GM18502 (cell line): ENCODE measurements at regions not wholly inside any gene's neighbourhood (a gene's known extent, or its start where the extent isn't known, plus 50 kb on each side); places are given as distances from the start of the nearest gene placed in this dataset.
"Not testable (repeated sequence)": the region's sequence is repeated elsewhere in the genome, so short reads cannot be mapped to it uniquely, and the experiment has no call there.

Experiments
- ATAC-seq: cut with Tn5 transposase; IDR thresholded peaks from one replicate; pipeline ENCODE4 v1.9.1; 2021; ENCODE audit warnings: mild to moderate bottlenecking; ENCODE audit not compliant: unreplicated experiment, poor library complexity

- no peak for ATAC-seq
Measured at GRCh38 chr12:4822572-4822971, 87.1 kb upstream of the KCNA1 start.

GRCh38 chr12:4824380-4824779 lies 85.3 kb upstream of the KCNA1 start:
- ATAC-seq, result no peak

- ATAC-seq, result no peak
Measured at GRCh38 chr12:4825011-4825858, 84.5 kb upstream of the KCNA1 start.

- no peak for ATAC-seq
Measured at GRCh38 chr12:4826909-4827308, 82.8 kb upstream of the KCNA1 start.

GRCh38 chr12:4828176-4828575 lies 81.5 kb upstream of the KCNA1 start:
- ATAC-seq, result no peak

GRCh38 chr12:4829161-4829792 lies 80.4 kb upstream of the KCNA1 start:
- peak; percentile 81 for ATAC-seq

- peak; percentile 17 for ATAC-seq
Measured at GRCh38 chr12:4829793-4830162, 79.9 kb upstream of the KCNA1 start.

GRCh38 chr12:4830556-4831210 lies 79.0 kb upstream of the KCNA1 start:
- ATAC-seq, result no peak

- no peak for ATAC-seq
Measured at GRCh38 chr12:4833053-4833452, 76.7 kb upstream of the KCNA1 start.

GRCh38 chr12:4833524-4833923 lies 76.2 kb upstream of the KCNA1 start:
- ATAC-seq, result no peak

- not testable (repeated sequence) for ATAC-seq
Measured at GRCh38 chr12:4842401-4842800, 67.3 kb upstream of the KCNA1 start.

- ATAC-seq, result no peak
Measured at GRCh38 chr12:4843907-4844306, 65.8 kb upstream of the KCNA1 start.

- no peak for ATAC-seq
Measured at GRCh38 chr12:4847713-4848112, 62.0 kb upstream of the KCNA1 start.

- no peak for ATAC-seq
Measured at GRCh38 chr12:4849115-4849541, 60.6 kb upstream of the KCNA1 start.

GRCh38 chr12:4849795-4850345 lies 59.8 kb upstream of the KCNA1 start:
- ATAC-seq, result no peak

GRCh38 chr12:4850857-4851380 lies 58.8 kb upstream of the KCNA1 start:
- no peak for ATAC-seq

- no peak for ATAC-seq
Measured at GRCh38 chr12:4852308-4852707, 57.4 kb upstream of the KCNA1 start.

- ATAC-seq, result no peak
Measured at GRCh38 chr12:4852911-4853310, 56.8 kb upstream of the KCNA1 start.

- no peak for ATAC-seq
Measured at GRCh38 chr12:4855121-4855924, 54.4 kb upstream of the KCNA1 start.

GRCh38 chr12:4856596-4856995 lies 53.1 kb upstream of the KCNA1 start:
- ATAC-seq, result no peak
